Stimulated activated CD4-positive, alpha-beta T cell treated with anti-CD3 and anti-CD28 coated beads, TNF-alpha, amount 100 ng/mL, for 24 hours (primary cell): ENCODE measurements at regions not wholly inside any gene's neighbourhood (a gene's known extent, or its start where the extent isn't known, plus 50 kb on each side); places are given as distances from the start of the nearest gene placed in this dataset.
"Not testable (repeated sequence)": the region's sequence is repeated elsewhere in the genome, so short reads cannot be mapped to it uniquely, and the experiment has no call there.

Source experiments
- DNase-seq, 3 experiments: peaks; one replicate each; pipeline ENCODE4 v3.0.0-alpha.2; 2020; ENCODE audit warnings: low read depth in 3 of 3

GRCh38 chr10:62589689-62590088 is 214.8 kb upstream of the ADO start:
- no peak for DNase-seq

GRCh38 chr10:62590306-62590705 is 214.2 kb upstream of the ADO start:
- DNase-seq = no peak

- DNase-seq = peak in 2 of 3 experiments; percentile 18 to 55
These were observed 210.4 kb upstream of the ADO start for GRCh38 chr10:62594093-62594520.

DNA sequence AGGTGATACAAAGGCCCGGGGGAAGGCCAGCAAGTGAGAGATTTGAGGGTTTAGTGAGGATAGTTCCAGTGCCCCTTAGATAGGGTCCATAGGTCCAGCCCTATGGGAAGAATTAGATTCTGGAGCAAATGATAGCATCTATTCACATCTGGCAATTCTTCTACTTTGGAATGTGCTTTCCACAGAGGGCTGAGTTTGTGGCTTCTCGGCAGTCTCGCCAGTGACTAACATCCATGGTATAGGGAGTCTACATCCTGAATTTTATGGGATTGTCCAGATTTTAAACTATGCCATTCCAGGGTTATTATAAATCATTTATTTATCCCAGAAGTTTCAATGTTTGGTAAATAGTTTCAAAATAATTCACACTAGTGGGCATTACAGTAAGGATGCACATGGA is 207.3 kb upstream of the ADO start:
- no peak for DNase-seq

GRCh38 chr10:62599161-62599560 is 205.4 kb upstream of the ADO start:
- no peak for DNase-seq

DNA sequence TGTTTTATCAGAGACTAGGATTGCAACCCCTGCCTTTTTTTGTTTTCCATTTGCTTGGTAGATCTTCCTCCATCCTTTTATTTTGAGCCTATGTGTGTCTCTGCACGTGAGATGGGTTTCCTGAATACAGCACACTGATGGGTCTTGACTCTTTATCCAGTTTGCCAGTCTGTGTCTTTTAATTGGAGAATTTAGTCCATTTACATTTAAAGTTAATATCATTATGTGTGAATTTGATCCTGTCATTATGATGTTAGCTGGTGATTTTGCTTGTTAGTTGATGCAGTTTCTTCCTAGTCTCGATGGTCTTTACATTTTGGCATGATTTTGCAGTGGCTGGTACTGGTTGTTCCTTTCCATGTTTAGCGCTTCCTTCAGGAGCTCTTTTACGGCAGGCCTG is 198.0 kb upstream of the ADO start:
- not testable (repeated sequence) for DNase-seq

DNA sequence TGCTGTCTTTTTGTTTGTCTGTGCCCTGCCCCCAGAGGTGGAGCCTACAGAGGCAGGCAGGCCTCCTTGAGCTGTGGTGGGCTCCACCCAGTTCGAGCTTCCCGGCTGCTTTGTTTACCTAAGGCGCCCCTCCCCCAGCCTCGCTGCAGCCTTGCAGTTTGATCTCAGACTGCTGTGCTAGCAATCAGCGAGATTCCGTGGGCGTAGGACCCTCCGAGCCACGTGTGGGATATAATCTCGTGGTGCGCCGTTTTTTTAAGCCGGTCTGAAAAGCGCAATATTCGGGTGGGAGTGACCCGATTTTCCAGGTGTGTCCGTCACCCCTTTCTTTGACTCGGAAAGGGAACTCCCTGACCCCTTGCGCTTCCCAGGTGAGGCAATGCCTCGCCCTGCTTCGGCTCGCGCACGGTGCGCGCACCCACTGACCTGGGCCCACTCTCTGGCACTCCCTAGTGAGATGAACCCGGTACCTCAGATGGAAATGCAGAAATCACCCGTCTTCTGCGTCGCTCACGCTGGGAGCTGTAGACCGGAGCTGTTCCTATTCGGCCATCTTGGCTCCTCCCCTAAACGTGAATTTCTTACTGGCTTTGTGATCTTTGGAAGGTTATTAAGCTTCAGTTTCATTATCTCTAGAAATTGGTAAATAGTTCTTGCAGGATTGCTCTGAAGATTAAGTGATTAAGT is 196.2 kb upstream of the ADO start:
- not testable (repeated sequence) for DNase-seq

GRCh38 chr10:62610649-62611229 is 193.8 kb upstream of the ADO start:
- DNase-seq = peak; percentile 62 to 71 (median 70)

GRCh38 chr10:62613424-62613823 is 191.1 kb upstream of the ADO start:
- DNase-seq = no peak

DNA sequence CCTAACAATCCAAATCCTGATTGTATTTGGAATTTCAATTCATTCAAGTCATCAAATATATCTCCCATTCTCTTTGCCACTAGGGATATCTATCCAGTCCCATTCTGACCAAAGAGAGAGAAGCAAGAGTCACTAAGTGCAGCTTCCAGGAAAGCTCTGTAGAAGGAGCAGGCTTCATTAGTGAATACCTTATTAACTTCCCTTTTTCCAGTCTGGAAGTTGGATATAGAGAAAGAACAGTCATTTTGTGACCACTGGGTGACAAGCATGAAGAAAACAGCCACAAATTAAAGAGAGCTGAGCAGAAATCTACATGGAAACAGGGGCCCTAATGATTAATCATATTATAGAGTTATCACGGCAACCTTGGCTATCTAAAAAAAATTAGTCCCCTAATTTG is 190.7 kb upstream of the ADO start:
- DNase-seq = no peak

GRCh38 chr10:62614389-62615157 is 189.9 kb upstream of the ADO start:
- no peak for DNase-seq

DNA sequence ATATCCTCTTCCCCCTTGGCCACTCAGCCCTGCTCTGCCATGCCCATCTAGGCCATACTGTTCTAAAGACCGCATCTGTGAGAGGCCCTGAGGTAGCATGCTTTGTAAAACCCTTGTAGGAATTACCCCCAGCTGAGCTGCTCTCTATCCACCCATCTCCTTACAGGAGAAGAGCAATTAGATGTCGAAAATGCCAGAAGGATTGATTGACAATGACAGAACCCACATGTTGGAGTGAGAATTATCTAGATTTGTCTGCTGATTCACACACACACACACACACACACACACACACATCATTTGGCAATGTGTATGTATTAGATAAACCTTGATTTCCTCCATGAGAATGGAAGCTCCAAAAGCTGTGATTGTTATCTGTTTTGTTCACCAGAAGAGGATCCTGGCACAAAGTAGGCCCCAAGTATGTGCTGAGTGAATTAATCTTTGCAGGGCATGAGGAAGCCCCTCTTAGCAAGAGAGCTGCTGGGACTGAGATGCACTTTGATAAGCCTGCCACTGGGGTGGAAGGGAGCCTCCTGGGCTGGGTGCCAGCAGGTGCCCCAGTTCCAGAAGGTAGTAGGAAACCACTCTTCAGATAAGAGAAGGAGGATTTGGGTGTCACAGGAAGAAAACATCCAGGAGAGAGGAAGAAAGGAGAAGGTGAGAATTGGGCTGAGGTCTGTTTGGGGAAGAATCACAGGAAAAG is 187.5 kb upstream of the ADO start:
- DNase-seq = no peak

DNA sequence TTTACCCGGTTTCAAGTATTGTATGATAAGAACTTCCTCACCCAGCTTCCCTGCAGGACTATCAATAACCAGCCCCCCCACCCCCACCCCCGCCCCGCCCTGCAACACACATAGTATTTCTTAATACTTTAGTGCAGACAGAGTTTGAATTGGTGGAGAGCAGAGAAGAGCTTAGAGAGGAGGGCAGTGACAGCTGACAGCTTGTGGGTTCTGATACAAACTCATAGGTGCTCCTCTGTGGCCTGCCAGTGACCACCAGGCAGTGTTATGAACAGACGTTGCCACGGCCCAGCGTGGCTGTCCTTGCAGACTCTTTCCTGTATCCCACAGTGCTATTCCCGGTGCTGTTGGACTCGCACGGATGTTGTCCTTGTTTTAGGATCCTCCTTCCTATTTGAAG is 186.9 kb upstream of the ADO start:
- DNase-seq = no peak

GRCh38 chr10:62618054-62618453 is 186.5 kb upstream of the ADO start:
- no peak for DNase-seq

DNA sequence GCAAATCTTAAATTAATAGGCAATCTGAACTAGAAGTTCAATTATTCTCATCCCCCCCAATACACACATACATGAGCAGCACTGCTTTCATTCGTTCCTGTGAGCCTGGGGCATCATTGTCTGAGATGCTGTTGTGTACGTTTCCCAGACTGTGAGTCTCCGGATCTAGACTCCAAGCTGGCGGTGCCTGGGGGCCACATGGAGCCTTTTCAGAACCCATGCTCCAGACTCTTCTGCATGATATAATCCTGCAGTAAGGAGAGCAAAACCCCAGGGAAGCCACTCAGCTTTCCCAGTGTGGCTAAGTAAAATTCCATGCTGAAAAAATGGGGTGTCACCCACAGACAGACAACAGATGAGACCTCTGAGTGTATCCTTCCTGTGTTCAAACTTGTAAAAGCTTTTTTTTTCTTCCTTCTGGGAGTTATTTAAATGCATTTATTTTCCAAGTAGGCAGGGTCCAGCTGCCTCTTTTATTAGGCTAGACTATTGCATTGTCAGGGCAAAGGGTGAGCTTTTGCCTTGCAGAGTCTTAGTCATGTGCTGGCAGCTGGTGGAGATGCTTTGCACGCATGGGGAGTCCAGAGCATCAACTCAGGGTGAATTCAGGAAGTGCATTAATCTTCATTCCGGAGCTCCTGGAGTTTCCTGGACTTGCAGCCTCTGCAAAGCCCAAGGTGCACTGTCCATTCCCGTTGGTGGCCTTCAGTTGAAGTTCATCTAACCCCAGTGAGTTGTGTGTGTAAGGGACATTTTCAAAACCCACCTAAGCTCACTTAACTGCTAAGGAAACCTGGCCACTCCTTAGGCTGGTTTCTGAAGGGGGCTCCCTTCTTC is 185.7 kb upstream of the ADO start:
- no peak for DNase-seq

DNA sequence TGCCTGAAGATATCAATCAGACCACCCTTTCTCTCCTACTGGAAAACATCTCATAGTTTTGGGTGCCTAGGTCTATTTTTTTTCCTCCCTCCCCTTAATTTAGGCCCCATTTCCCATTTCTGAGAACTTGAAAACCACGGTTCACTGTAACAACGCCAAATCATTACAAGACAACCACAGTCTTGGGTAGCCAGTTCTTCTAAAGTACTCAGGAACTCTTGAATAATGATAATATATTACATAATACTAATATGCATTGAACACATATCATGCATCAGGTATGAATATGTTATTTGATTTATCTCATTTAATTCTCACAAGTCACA is 185.1 kb upstream of the ADO start:
- DNase-seq = no peak

DNA sequence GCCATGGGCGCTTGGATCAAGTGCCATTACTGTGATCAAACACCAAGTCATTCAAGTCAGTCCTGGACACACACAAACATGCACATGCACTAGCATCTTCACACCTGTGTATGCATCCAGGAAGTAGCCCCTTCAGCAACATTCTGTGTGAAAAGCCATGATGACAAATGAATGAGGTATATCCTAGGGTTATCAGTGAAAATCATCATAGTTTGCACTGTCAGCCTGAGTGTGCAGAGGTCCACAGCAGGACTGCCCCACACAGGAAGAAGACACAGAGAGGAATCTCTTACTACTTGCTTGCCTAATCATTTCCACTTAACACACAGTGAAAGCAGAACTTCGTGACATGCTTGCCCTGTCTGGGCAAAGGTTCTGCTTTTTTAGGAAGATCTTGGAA is 184.0 kb upstream of the ADO start:
- no peak for DNase-seq

DNA sequence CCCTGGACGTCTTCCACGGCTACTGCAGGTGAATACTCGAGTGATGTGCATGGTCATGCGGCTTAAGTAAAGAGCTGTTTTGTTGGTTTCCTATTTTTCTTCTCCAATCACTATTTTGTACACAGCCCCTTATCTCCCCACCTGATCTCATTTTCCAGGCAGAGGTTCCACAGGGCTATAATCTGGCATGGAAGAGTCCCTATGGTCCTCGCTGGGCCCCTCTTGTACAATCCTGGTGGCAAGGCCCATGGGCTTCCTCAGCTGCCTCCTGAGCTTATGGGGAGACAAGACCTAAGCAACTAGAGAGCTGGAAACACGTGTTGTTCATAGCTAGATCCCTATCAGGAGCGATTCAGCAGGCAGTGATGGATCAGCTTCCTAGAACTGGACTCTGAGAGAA is 181.3 kb upstream of the ADO start:
- DNase-seq = no peak

DNA sequence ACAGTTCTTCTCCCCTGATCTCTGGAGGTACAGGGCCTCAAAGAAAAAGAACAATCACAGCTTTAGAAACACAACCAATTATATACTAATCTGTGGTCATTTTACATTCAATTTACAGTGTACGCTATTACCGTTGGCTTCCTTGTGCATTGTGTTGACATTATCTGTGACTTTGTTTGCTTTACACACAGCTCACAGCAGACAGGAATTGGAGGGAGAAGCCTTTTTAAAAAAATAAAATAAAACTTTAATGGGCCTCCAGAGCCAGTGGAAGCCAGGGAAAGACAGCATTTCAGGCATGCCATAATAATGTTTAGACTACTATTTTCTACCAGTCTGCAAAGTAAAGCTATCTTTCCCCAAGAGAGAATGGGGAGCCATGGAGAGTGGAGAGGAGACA is 179.0 kb upstream of the ADO start:
- no peak for DNase-seq

- no peak for DNase-seq
These were observed 178.4 kb upstream of the ADO start for GRCh38 chr10:62626079-62626478.

GRCh38 chr10:62626817-62627216 is 177.7 kb upstream of the ADO start:
- no peak for DNase-seq

GRCh38 chr10:62627983-62628382 is 176.5 kb upstream of the ADO start:
- no peak for DNase-seq
